ENCODE measurements at regions not wholly inside any gene's neighbourhood (a gene's known extent, or its start where the extent isn't known, plus 50 kb on each side); places are given as distances from the start of the nearest gene placed in this dataset.

DNA sequence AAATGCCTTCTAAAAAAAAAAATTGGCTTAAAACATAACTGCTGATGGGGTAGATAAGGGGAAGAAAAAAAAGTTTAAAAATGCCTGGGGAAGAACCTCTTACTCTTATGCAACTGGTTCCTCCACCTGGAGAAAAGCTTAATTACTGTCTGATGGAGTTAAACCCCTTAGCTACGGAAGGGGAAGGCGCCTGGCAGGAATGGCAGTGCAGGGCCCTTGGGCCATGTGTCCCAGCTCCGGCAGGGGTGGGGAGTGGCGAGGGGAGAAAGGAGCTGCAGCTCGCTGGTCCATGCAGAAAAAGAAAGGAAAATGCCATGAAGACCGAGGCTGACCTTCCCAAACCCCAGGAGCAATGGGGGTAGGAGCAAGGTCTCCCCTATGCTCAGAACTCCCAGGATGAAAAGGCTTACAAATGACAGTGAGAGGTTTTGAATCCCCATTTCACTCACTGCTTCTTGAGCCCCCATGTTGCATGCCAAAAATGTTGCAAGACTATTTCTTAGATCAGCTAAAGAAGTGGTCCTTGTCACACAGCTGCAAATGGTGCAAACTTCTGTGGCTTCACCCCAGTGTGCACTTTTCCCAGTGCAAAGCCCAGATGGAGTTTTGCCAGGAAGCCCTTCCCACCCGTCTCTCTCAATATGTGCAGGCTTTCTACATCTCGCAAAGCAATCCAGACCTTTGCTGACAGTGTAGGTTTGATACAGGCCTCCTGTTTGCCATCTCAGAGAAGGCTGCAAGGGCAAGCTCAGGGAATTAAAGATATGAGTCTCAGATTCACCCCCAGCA, 204.8 kb upstream of the CT83 start:
- TF ChIP-seq HDGF (IDR thresholded peaks at IDR 0.05; ENCODE audit: borderline replicate concordance), result no peak
- TF ChIP-seq NFRKB (IDR thresholded peaks at IDR 0.05), result no peak
- TF ChIP-seq TARDBP (IDR thresholded peaks at IDR 0.05), result no peak
- TF ChIP-seq FOXK2 (IDR thresholded peaks at IDR 0.05), result no peak
- no peak for TF ChIP-seq ELF4 (IDR thresholded peaks at IDR 0.05)
- TF ChIP-seq SP1 (IDR thresholded peaks at IDR 0.05), result no peak
- TF ChIP-seq, protein P1, sequence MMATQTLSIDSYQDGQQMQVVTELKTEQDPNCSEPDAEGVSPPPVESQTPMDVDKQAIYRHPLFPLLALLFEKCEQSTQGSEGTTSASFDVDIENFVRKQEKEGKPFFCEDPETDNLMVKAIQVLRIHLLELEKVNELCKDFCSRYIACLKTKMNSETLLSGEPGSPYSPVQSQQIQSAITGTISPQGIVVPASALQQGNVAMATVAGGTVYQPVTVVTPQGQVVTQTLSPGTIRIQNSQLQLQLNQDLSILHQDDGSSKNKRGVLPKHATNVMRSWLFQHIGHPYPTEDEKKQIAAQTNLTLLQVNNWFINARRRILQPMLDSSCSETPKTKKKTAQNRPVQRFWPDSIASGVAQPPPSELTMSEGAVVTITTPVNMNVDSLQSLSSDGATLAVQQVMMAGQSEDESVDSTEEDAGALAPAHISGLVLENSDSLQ (IDR thresholded peaks at IDR 0.05), result no peak
- TF ChIP-seq ZNF384 (IDR thresholded peaks at IDR 0.05), result no peak
- no peak for TF ChIP-seq FOXM1 (IDR thresholded peaks at IDR 0.05; ENCODE audit: borderline replicate concordance)
